ENCODE measurements at regions not wholly inside any gene's neighbourhood (a gene's known extent, or its start where the extent isn't known, plus 50 kb on each side); places are given as distances from the start of the nearest gene placed in this dataset.

DNA sequence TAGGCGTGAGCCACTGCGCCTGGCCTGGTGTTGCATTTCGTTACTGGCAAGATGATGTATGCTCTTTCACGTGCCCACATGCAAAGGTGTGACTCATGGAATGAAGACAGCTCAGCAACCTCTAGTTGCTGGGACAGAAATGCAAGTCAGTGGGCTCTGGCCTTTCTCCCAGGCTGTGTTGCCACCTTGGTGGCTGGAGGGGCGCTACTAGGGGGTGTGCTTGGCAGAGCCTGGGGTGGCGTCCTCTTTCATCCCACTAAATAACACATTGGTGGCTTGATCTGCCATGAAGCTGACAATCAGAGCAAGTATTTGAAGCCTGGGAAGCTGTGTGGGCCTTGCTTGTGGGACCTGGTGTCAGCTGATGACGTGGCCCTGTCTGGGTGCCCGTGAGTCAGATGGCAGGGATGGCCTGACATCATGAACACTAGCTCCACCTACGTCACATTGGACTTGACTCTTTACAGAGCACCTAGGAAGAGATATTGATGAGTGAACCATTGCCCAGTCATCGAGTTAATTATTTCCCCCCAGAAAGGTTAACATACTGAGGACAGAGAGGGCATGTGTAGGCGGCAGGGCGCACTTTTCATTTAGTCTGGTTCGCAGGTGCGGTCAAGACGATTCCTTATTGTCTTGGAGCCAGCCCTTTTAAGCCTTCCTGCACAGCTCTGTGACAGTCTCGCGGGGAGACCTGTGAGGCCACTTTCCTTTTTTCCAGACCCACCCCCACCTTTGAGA lies 154.2 kb downstream of the TM9SF2 start (continued):
- TF ChIP-seq TCF7L2 (IDR thresholded peaks at IDR 0.05; ENCODE audit: low read depth, low read length): no peak
- TF ChIP-seq, protein P1, sequence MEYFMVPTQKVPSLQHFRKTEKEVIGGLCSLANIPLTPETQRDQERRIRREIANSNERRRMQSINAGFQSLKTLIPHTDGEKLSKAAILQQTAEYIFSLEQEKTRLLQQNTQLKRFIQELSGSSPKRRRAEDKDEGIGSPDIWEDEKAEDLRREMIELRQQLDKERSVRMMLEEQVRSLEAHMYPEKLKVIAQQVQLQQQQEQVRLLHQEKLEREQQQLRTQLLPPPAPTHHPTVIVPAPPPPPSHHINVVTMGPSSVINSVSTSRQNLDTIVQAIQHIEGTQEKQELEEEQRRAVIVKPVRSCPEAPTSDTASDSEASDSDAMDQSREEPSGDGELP (IDR thresholded peaks at IDR 0.05; ENCODE audit: borderline replicate concordance, low read depth): peak; percentile 46; the same call in 1 of the 2 replicates
- TF ChIP-seq, protein P2, sequence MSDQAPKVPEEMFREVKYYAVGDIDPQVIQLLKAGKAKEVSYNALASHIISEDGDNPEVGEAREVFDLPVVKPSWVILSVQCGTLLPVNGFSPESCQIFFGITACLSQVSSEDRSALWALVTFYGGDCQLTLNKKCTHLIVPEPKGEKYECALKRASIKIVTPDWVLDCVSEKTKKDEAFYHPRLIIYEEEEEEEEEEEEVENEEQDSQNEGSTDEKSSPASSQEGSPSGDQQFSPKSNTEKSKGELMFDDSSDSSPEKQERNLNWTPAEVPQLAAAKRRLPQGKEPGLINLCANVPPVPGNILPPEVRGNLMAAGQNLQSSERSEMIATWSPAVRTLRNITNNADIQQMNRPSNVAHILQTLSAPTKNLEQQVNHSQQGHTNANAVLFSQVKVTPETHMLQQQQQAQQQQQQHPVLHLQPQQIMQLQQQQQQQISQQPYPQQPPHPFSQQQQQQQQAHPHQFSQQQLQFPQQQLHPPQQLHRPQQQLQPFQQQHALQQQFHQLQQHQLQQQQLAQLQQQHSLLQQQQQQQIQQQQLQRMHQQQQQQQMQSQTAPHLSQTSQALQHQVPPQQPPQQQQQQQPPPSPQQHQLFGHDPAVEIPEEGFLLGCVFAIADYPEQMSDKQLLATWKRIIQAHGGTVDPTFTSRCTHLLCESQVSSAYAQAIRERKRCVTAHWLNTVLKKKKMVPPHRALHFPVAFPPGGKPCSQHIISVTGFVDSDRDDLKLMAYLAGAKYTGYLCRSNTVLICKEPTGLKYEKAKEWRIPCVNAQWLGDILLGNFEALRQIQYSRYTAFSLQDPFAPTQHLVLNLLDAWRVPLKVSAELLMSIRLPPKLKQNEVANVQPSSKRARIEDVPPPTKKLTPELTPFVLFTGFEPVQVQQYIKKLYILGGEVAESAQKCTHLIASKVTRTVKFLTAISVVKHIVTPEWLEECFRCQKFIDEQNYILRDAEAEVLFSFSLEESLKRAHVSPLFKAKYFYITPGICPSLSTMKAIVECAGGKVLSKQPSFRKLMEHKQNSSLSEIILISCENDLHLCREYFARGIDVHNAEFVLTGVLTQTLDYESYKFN (CRISPR knock-in tag; conservative IDR thresholded peaks at IDR 0.05): peak; percentile 43
- TF ChIP-seq CENPT (CRISPR knock-in tag; IDR thresholded peaks at IDR 0.05; ENCODE audit: low read depth): no peak
- TF ChIP-seq AHR (CRISPR knock-in tag; IDR thresholded peaks at IDR 0.05): no peak
- TF ChIP-seq, protein P3, sequence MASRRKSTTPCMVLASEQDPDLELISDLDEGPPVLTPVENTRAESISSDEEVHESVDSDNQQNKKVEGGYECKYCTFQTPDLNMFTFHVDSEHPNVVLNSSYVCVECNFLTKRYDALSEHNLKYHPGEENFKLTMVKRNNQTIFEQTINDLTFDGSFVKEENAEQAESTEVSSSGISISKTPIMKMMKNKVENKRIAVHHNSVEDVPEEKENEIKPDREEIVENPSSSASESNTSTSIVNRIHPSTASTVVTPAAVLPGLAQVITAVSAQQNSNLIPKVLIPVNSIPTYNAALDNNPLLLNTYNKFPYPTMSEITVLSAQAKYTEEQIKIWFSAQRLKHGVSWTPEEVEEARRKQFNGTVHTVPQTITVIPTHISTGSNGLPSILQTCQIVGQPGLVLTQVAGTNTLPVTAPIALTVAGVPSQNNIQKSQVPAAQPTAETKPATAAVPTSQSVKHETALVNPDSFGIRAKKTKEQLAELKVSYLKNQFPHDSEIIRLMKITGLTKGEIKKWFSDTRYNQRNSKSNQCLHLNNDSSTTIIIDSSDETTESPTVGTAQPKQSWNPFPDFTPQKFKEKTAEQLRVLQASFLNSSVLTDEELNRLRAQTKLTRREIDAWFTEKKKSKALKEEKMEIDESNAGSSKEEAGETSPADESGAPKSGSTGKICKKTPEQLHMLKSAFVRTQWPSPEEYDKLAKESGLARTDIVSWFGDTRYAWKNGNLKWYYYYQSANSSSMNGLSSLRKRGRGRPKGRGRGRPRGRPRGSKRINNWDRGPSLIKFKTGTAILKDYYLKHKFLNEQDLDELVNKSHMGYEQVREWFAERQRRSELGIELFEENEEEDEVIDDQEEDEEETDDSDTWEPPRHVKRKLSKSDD (CRISPR knock-in tag; IDR thresholded peaks at IDR 0.05; ENCODE audit: low read depth): peak; percentile 64; the same call in 1 of the 2 replicates
- no peak for TF ChIP-seq ZNF557 (CRISPR knock-in tag; IDR thresholded peaks at IDR 0.05)
- no peak for TF ChIP-seq SP4 (CRISPR knock-in tag; IDR thresholded peaks at IDR 0.05)
- TF ChIP-seq HOXA9 (CRISPR knock-in tag; IDR thresholded peaks at IDR 0.05; ENCODE audit: borderline replicate concordance): no peak
- no peak for TF ChIP-seq ZNF431 (CRISPR knock-in tag; IDR thresholded peaks at IDR 0.05; ENCODE audit: borderline replicate concordance, low read depth)
- TF ChIP-seq, protein P4, sequence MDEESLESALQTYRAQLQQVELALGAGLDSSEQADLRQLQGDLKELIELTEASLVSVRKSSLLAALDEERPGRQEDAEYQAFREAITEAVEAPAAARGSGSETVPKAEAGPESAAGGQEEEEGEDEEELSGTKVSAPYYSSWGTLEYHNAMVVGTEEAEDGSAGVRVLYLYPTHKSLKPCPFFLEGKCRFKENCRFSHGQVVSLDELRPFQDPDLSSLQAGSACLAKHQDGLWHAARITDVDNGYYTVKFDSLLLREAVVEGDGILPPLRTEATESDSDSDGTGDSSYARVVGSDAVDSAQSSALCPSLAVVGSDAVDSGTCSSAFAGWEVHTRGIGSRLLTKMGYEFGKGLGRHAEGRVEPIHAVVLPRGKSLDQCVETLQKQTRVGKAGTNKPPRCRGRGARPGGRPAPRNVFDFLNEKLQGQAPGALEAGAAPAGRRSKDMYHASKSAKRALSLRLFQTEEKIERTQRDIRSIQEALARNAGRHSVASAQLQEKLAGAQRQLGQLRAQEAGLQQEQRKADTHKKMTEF (CRISPR knock-in tag; IDR thresholded peaks at IDR 0.05): 0 out of 2 replicates have a peak, but pooled peaks have one; percentile 19
- TF ChIP-seq, protein P5, sequence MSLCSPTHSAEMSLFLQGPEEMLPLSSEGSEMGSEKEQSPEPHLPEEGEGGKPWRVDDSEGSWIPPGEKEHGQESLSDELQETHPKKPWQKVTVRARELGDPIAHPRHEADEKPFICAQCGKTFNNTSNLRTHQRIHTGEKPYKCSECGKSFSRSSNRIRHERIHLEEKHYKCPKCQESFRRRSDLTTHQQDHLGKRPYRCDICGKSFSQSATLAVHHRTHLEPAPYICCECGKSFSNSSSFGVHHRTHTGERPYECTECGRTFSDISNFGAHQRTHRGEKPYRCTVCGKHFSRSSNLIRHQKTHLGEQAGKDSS (CRISPR knock-in tag; IDR thresholded peaks at IDR 0.05; ENCODE audit: borderline replicate concordance, low read depth): no peak
- TF ChIP-seq, protein P6, sequence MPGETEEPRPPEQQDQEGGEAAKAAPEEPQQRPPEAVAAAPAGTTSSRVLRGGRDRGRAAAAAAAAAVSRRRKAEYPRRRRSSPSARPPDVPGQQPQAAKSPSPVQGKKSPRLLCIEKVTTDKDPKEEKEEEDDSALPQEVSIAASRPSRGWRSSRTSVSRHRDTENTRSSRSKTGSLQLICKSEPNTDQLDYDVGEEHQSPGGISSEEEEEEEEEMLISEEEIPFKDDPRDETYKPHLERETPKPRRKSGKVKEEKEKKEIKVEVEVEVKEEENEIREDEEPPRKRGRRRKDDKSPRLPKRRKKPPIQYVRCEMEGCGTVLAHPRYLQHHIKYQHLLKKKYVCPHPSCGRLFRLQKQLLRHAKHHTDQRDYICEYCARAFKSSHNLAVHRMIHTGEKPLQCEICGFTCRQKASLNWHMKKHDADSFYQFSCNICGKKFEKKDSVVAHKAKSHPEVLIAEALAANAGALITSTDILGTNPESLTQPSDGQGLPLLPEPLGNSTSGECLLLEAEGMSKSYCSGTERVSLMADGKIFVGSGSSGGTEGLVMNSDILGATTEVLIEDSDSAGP (CRISPR knock-in tag; IDR thresholded peaks at IDR 0.05; ENCODE audit: borderline replicate concordance): peak; percentile 15; the same call in 1 of the 2 replicates
- TF ChIP-seq ZSCAN22 (CRISPR knock-in tag; IDR thresholded peaks at IDR 0.05): no peak
- TF ChIP-seq, protein P7, sequence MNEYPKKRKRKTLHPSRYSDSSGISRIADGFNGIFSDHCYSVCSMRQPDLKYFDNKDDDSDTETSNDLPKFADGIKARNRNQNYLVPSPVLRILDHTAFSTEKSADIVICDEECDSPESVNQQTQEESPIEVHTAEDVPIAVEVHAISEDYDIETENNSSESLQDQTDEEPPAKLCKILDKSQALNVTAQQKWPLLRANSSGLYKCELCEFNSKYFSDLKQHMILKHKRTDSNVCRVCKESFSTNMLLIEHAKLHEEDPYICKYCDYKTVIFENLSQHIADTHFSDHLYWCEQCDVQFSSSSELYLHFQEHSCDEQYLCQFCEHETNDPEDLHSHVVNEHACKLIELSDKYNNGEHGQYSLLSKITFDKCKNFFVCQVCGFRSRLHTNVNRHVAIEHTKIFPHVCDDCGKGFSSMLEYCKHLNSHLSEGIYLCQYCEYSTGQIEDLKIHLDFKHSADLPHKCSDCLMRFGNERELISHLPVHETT (CRISPR knock-in tag; conservative IDR thresholded peaks at IDR 0.05): no peak
